IPS-NIHi11 (cell line): ENCODE measurements at regions not wholly inside any gene's neighbourhood (a gene's known extent, or its start where the extent isn't known, plus 50 kb on each side); places are given as distances from the start of the nearest gene placed in this dataset.
"Not testable (repeated sequence)": the region's sequence is repeated elsewhere in the genome, so short reads cannot be mapped to it uniquely, and the experiment has no call there.

Source experiments
- DNase-seq: peaks from one replicate; pipeline ENCODE4 v3.0.0; 2012; ENCODE audit warnings: mixed read lengths, low spot score

- no peak for DNase-seq
Observed at GRCh38 chr2:136324966-136325365, 207.0 kb upstream of the CXCR4 start.

- no peak for DNase-seq
Observed at GRCh38 chr2:136323935-136324334, 206.0 kb upstream of the CXCR4 start.

GRCh38 chr2:136323195-136323594, 205.2 kb upstream of the CXCR4 start:
- DNase-seq: no peak

GRCh38 chr2:136322428-136322827, 204.5 kb upstream of the CXCR4 start:
- no peak for DNase-seq

GRCh38 chr2:136319651-136320050, 201.7 kb upstream of the CXCR4 start:
- no peak for DNase-seq

GRCh38 chr2:136319237-136319636, 201.3 kb upstream of the CXCR4 start:
- no peak for DNase-seq

GRCh38 chr2:136314240-136314639, 196.3 kb upstream of the CXCR4 start:
- no peak for DNase-seq

- not testable (repeated sequence) for DNase-seq
Observed at GRCh38 chr2:136312568-136312967, 194.6 kb upstream of the CXCR4 start.

GRCh38 chr2:136310797-136311603, 193.1 kb upstream of the CXCR4 start:
- no peak for DNase-seq

- no peak for DNase-seq
Observed at GRCh38 chr2:136310005-136310495, 192.1 kb upstream of the CXCR4 start.

- no peak for DNase-seq
Observed at GRCh38 chr2:136308611-136309010, 190.7 kb upstream of the CXCR4 start.

GRCh38 chr2:136306836-136307235, 188.9 kb upstream of the CXCR4 start:
- no peak for DNase-seq

GRCh38 chr2:136305517-136306192, 187.7 kb upstream of the CXCR4 start:
- no peak for DNase-seq

GRCh38 chr2:136301006-136301405, 183.1 kb upstream of the CXCR4 start:
- no peak for DNase-seq

GRCh38 chr2:136298631-136299030, 180.7 kb upstream of the CXCR4 start:
- DNase-seq: no peak

GRCh38 chr2:136297994-136298393, 180.0 kb upstream of the CXCR4 start:
- DNase-seq: no peak

- no peak for DNase-seq
Observed at GRCh38 chr2:136297312-136297711, 179.4 kb upstream of the CXCR4 start.

GRCh38 chr2:136295168-136295567, 177.2 kb upstream of the CXCR4 start:
- no peak for DNase-seq

GRCh38 chr2:136291871-136292270, 173.9 kb upstream of the CXCR4 start:
- no peak for DNase-seq

GRCh38 chr2:136290326-136290725, 172.4 kb upstream of the CXCR4 start:
- DNase-seq: no peak

GRCh38 chr2:136288249-136288648, 170.3 kb upstream of the CXCR4 start:
- DNase-seq: no peak

GRCh38 chr2:136286423-136286822, 168.5 kb upstream of the CXCR4 start:
- DNase-seq: no peak
